WTC11 (cell line): ENCODE measurements at regions not wholly inside any gene's neighbourhood (a gene's known extent, or its start where the extent isn't known, plus 50 kb on each side); places are given as distances from the start of the nearest gene placed in this dataset.

Source experiments
- ATAC-seq: fragments of 200-7000 bp; cut with Tn5 transposase; 2 replicates; pipeline ENCODE4 v1.10.0; 2021; ENCODE audit warnings: mild to moderate bottlenecking, moderate library complexity
- CTCF ChIA-PET: fragments of 300-600 bp; sonication (Branson Sonifier 250); formaldehyde crosslinking; loops from one replicate; lab custom pipeline; 2021; ENCODE audit warnings: antibody characterized with exemption; lab: Charles Lee
- POLR2A ChIA-PET: fragments of 350-600 bp; sonication (Branson Sonifier 250); formaldehyde crosslinking; loops from one replicate; lab custom pipeline; 2021; ENCODE audit warnings: antibody characterized with exemption; lab: Charles Lee
- DNase-seq: peaks from one replicate; pipeline ENCODE4 v3.0.0; 2021; ENCODE audit warnings: low spot score
- H3K27ac Mint-ChIP-seq: 2 replicates; pipeline ENCODE4 v1.8.0; 2021; ENCODE audit warnings: mixed read lengths
- H3K27me3 Mint-ChIP-seq: 2 replicates; pipeline ENCODE4 v1.8.0; 2021; ENCODE audit warnings: low read depth, mild to moderate bottlenecking, moderate library complexity, mixed read lengths
- H3K36me3 Mint-ChIP-seq: 2 replicates; pipeline ENCODE4 v1.8.0; 2021; ENCODE audit warnings: mixed read lengths
- H3K4me1 Mint-ChIP-seq: 2 replicates; pipeline ENCODE4 v1.8.0; 2022; ENCODE audit warnings: mixed read lengths
- H3K4me3 Mint-ChIP-seq: 2 replicates; pipeline ENCODE4 v1.8.0; 2021; ENCODE audit warnings: mild to moderate bottlenecking, moderate library complexity, mixed read lengths
- H3K9me3 Mint-ChIP-seq: 2 replicates; pipeline ENCODE4 v1.8.0; 2021; ENCODE audit warnings: mixed read lengths
- ATF1 ChIP-seq: sonication (generic); formaldehyde crosslinking; IDR thresholded peaks from 2 replicates; pipeline ENCODE4 v1.8.1; 2023; ENCODE audit warnings: mild to moderate bottlenecking, moderate library complexity, missing genetic modification reagents
- CBFB ChIP-seq: sonication (generic); formaldehyde crosslinking; IDR thresholded peaks from 2 replicates; pipeline ENCODE4 v1.8.1; 2022; ENCODE audit warnings: mild to moderate bottlenecking, low read depth, missing genetic modification reagents
- E2F1 ChIP-seq: sonication (generic); formaldehyde crosslinking; IDR thresholded peaks from 2 replicates; pipeline ENCODE4 v1.8.0; 2022; ENCODE audit warnings: mild to moderate bottlenecking, missing genetic modification reagents
- ERG ChIP-seq: fragments of 250-450 bp; sonication (Bioruptor Pico); IDR thresholded peaks from 2 replicates; pipeline ENCODE4 v1.8.0; 2021; ENCODE audit warnings: mild to moderate bottlenecking
- ETV6 ChIP-seq: sonication (generic); formaldehyde crosslinking; IDR thresholded peaks from 2 replicates; pipeline ENCODE4 v1.8.1; 2022; ENCODE audit warnings: mild to moderate bottlenecking, missing genetic modification reagents
- GRHL2 ChIP-seq: fragments of 250-450 bp; sonication (Bioruptor Pico); IDR thresholded peaks from 2 replicates; pipeline ENCODE4 v1.8.0; 2022; ENCODE audit warnings: mild to moderate bottlenecking, moderate library complexity; ENCODE audit not compliant: insufficient replicate concordance, severe bottlenecking
- GTF2I ChIP-seq: fragments of 250-450 bp; sonication (Bioruptor Pico); conservative IDR thresholded peaks from 2 replicates; pipeline ENCODE4 v1.4.0; 2021; ENCODE audit warnings: mild to moderate bottlenecking
- KAT7 ChIP-seq: sonication (generic); formaldehyde crosslinking; IDR thresholded peaks from 2 replicates; pipeline ENCODE4 v1.8.1; 2023; ENCODE audit warnings: missing genetic modification reagents, mild to moderate bottlenecking, borderline replicate concordance
- MLX ChIP-seq: sonication (generic); formaldehyde crosslinking; IDR thresholded peaks from 2 replicates; pipeline ENCODE4 v1.8.1; 2023; ENCODE audit warnings: mild to moderate bottlenecking, missing genetic modification reagents, moderate library complexity
- NFATC4 ChIP-seq: fragments of 250-450 bp; sonication (Bioruptor Pico); IDR thresholded peaks from 2 replicates; pipeline ENCODE4 v1.9.0; 2021; ENCODE audit warnings: mild to moderate bottlenecking
- NFYB ChIP-seq: sonication (generic); formaldehyde crosslinking; conservative IDR thresholded peaks from 2 replicates; pipeline ENCODE4 v1.8.0; 2022; ENCODE audit warnings: low read depth, missing genetic modification reagents
- NR3C1 ChIP-seq: sonication (generic); formaldehyde crosslinking; conservative IDR thresholded peaks from 2 replicates; pipeline ENCODE4 v1.8.1; 2023; ENCODE audit warnings: low read depth, mild to moderate bottlenecking, missing genetic modification reagents
- OVOL2 ChIP-seq: fragments of 250-450 bp; sonication (Bioruptor Pico); IDR thresholded peaks from 2 replicates; pipeline ENCODE4 v1.9.0; 2021; ENCODE audit warnings: mild to moderate bottlenecking, borderline replicate concordance
- PRDM15 ChIP-seq: sonication (generic); formaldehyde crosslinking; IDR thresholded peaks from 2 replicates; pipeline ENCODE4 v1.8.0; 2022; ENCODE audit warnings: missing genetic modification reagents
- PREB ChIP-seq: sonication (generic); formaldehyde crosslinking; IDR thresholded peaks from 2 replicates; pipeline ENCODE4 v1.8.1; 2022; ENCODE audit warnings: mild to moderate bottlenecking, missing genetic modification reagents, moderate library complexity, borderline replicate concordance
- RELA ChIP-seq: sonication (generic); formaldehyde crosslinking; IDR thresholded peaks from 2 replicates; pipeline ENCODE4 v1.8.1; 2022; ENCODE audit warnings: missing genetic modification reagents, mild to moderate bottlenecking, borderline replicate concordance
- STAT6 ChIP-seq: sonication (generic); formaldehyde crosslinking; conservative IDR thresholded peaks from 2 replicates; pipeline ENCODE4 v1.8.1; 2023; ENCODE audit warnings: mild to moderate bottlenecking, low read depth, missing genetic modification reagents, moderate library complexity
- ZBTB21 ChIP-seq: sonication (generic); formaldehyde crosslinking; IDR thresholded peaks from 2 replicates; pipeline ENCODE4 v1.8.1; 2023; ENCODE audit warnings: mild to moderate bottlenecking, missing genetic modification reagents, borderline replicate concordance
- ZNF423 ChIP-seq: fragments of 250-450 bp; sonication (Bioruptor Pico); IDR thresholded peaks from 2 replicates; pipeline ENCODE4 v2.1.2; 2022; ENCODE audit warnings: mild to moderate bottlenecking, moderate library complexity
- ZNF512 ChIP-seq: sonication (generic); formaldehyde crosslinking; IDR thresholded peaks from 2 replicates; pipeline ENCODE4 v1.8.1; 2022; ENCODE audit warnings: missing genetic modification reagents, borderline replicate concordance

GRCh38 chr6:153210083-153210482 is 79.0 kb upstream of the RGS17 start:
- ATAC-seq (no peak), DNase-seq (no peak)
- H3K27ac Mint-ChIP-seq = no peak overlapping the region
- ChIA-PET POLR2A (no interaction called here), CTCF (no interaction called here)
- TF ChIP-seq ZNF512 (CRISPR knock-in tag) = no peak
- TF ChIP-seq NFATC4 (CRISPR knock-in tag) = no peak
- TF ChIP-seq ZBTB21 = no peak
- TF ChIP-seq KAT7 = no peak
- TF ChIP-seq GRHL2 (CRISPR knock-in tag) = no peak
- no peak for TF ChIP-seq NR3C1
- TF ChIP-seq CBFB = no peak
- no peak for TF ChIP-seq RELA
- no peak for TF ChIP-seq ETV6 (CRISPR knock-in tag)
- no peak for TF ChIP-seq OVOL2
- no peak for TF ChIP-seq PRDM15
- TF ChIP-seq STAT6 (CRISPR knock-in tag) = no peak
- TF ChIP-seq ZNF423 (CRISPR knock-in tag) = no peak
- TF ChIP-seq ATF1 = no peak
- no peak for TF ChIP-seq ERG
- TF ChIP-seq E2F1 (CRISPR knock-in tag) = no peak
- H3K4me1 Mint-ChIP-seq = no peaks in the 10 kb centered on the region
- no peaks in the 10 kb centered on the region for H3K27me3 Mint-ChIP-seq
- H3K4me3 Mint-ChIP-seq = no peak overlapping the region
- H3K9me3 Mint-ChIP-seq = no peaks in the 10 kb centered on the region
- H3K36me3 Mint-ChIP-seq = peaks cover 3% of the 10 kb centered on the region; the same call in 1 of the 2 replicates

GRCh38 chr6:153208706-153209105 is 77.6 kb upstream of the RGS17 start:
- Mint-ChIP-seq H3K4me3 (no peak overlapping the region), H3K9me3 (no peaks in the 10 kb centered on the region), H3K27ac (no peak overlapping the region; the same call in 1 of the 2 replicates), H3K27me3 (no peaks in the 10 kb centered on the region), H3K4me1 (no peaks in the 10 kb centered on the region), H3K36me3 (peaks cover 3% of the 10 kb centered on the region; the same call in 1 of the 2 replicates)
- CTCF ChIA-PET = no interaction called here
- POLR2A ChIA-PET = no interaction called here
- no peak for DNase-seq
- ATAC-seq = no peak
- TF ChIP-seq GTF2I (CRISPR knock-in tag) = no peak
- no peak for TF ChIP-seq ZNF423 (CRISPR knock-in tag)
- TF ChIP-seq PREB = no peak
- no peak for TF ChIP-seq MLX
- no peak for TF ChIP-seq NFYB (CRISPR knock-in tag)
- TF ChIP-seq E2F1 (CRISPR knock-in tag) = no peak
- no peak for TF ChIP-seq NR3C1
